Upper lobe of left lung (tissue), 4 donors: ENCODE measurements at regions not wholly inside any gene's neighbourhood (a gene's known extent, or its start where the extent isn't known, plus 50 kb on each side); places are given as distances from the start of the nearest gene placed in this dataset.

Source experiments
- EP300 ChIP-seq, 4 donors: sonication (generic); formaldehyde crosslinking; IDR thresholded peaks; one replicate each; pipeline ENCODE4 v1.5.1; 2017; ENCODE audit warnings: antibody characterized with exemption in 4 of 4, control low read depth in 2 of 4
- POLR2A ChIP-seq, 4 donors: fragments of 450-650 bp; IDR thresholded peaks; one replicate each; pipeline ENCODE4 v1.5.1; 2016 to 2017; ENCODE audit warnings: antibody characterized with exemption in 4 of 4, mild to moderate bottlenecking in 2 of 4
- POLR2AphosphoS5 ChIP-seq, 2 donors: sonication (generic); formaldehyde crosslinking; IDR thresholded peaks; one replicate each; pipeline ENCODE4 v1.5.1; 2017; ENCODE audit warnings: antibody characterized with exemption in 2 of 2
- TF ChIP-seq, protein P1 (sequence below), 6 experiments: fragments of 450-650 bp in 4 of 6; fragments of 200-600 bp in 2 of 6; sonication (generic) in 2 of 6; IDR thresholded peaks; one replicate each; pipeline ENCODE4 v1.5.1; 2016 to 2019; ENCODE audit warnings: antibody characterized with exemption in 6 of 6

GRCh38 chr2:4300616-4301015 lies 597.2 kb downstream of the DCDC2C start:
- TF ChIP-seq POLR2A (IDR thresholded peaks at IDR 0.05) (no peak), EP300 (IDR thresholded peaks at IDR 0.05) (no peak), POLR2AphosphoS5 (IDR thresholded peaks at IDR 0.05) (no peak)
- TF ChIP-seq, protein P1, sequence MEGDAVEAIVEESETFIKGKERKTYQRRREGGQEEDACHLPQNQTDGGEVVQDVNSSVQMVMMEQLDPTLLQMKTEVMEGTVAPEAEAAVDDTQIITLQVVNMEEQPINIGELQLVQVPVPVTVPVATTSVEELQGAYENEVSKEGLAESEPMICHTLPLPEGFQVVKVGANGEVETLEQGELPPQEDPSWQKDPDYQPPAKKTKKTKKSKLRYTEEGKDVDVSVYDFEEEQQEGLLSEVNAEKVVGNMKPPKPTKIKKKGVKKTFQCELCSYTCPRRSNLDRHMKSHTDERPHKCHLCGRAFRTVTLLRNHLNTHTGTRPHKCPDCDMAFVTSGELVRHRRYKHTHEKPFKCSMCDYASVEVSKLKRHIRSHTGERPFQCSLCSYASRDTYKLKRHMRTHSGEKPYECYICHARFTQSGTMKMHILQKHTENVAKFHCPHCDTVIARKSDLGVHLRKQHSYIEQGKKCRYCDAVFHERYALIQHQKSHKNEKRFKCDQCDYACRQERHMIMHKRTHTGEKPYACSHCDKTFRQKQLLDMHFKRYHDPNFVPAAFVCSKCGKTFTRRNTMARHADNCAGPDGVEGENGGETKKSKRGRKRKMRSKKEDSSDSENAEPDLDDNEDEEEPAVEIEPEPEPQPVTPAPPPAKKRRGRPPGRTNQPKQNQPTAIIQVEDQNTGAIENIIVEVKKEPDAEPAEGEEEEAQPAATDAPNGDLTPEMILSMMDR (IDR thresholded peaks at IDR 0.05), result no peak
